ENCODE measurements at regions not wholly inside any gene's neighbourhood (a gene's known extent, or its start where the extent isn't known, plus 50 kb on each side); places are given as distances from the start of the nearest gene placed in this dataset.
"Not testable (repeated sequence)": the region's sequence is repeated elsewhere in the genome, so short reads cannot be mapped to it uniquely, and the experiment has no call there.

DNA sequence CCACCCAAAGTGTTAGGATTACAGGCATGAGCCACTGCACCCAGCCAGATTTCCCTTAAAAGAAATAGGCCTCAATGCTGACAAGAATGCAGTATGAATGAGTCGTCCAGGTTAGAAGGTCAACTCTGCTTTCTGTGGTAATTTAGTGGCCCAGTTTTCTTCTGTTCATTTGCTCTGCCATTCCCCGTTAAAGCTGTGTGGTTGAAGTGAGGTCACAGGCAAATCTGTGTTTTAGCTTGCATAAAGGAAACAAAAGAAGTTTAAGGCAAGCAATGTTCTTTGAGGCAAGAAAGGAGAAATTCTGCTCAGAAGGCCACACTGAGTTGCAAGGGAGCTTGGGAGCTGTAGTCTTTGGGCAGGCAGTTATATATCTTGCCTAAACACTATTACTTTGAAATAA is 176.8 kb downstream of the LARP7 start:
- no peak overlapping the region for H3K27ac ChIP-seq (ENCODE audit: low read depth in 2 of 2, low read length in 2 of 2)
- no peak overlapping the region for H3K4me3 ChIP-seq (ENCODE audit: low read length in 2 of 2)

DNA sequence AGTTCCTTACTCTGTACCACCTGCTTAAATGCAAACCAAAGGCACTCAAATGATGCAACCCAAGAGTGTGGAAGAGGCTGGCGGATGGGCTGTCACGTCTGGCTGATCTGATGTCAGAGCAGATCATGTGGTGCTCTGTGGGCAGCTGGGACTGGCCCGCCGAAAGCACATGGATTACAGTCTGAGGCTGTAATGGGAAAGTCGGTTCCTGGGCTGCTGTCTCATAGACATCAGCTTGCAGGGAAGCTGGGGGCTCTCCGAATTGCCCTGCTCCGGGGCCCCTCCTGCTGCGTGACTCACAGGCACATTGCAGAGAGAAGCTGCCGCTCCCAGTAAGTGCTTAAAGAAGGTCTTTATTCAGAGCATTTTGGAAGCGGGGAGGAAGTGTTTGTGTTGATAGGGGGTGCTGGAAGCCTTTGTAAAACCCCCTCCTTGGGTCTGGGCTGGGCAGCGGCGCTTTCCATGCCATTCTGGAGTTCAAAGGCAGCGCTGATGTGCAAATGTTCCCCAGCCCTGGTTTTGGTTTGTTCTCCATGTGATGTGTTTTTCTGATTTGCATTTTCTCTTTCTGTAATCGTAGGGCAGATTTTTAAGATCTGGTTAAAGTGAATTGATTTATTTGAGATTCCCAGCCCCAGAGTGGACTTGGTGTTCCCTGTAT is 181.1 kb downstream of the LARP7 start:
- Histone ChIP-seq H3K4me3 (ENCODE audit: low read length in 2 of 2) (peak overlapping the region; percentile 50 to 55), H3K36me3 (ENCODE audit: control insufficient read depth in 2 of 2, insufficient read depth in 2 of 2, low read length in 2 of 2) (no peaks in the 10 kb centered on the region), H3K4me1 (ENCODE audit: control insufficient read depth in 2 of 2, insufficient read depth in 2 of 2, low read length in 2 of 2) (no peaks in the 10 kb centered on the region), H3K9me3 (ENCODE audit: control insufficient read depth in 2 of 2, low read length in 2 of 2) (no peaks in the 10 kb centered on the region), H3K27ac (ENCODE audit: low read depth in 2 of 2, low read length in 2 of 2) (no peak overlapping the region), H3K9ac (ENCODE audit: low read depth in 1 of 2, low read length in 2 of 2) (no peak overlapping the region), H3K27me3 (ENCODE audit: control insufficient read depth in 2 of 2, insufficient read depth in 2 of 2, low read length in 2 of 2) (peaks cover 0 to 6% of the 10 kb centered on the region in 2 donors)

More for the DNA sequence above, 176.8 kb downstream of the LARP7 start:
- Histone ChIP-seq H3K4me1 (ENCODE audit: control insufficient read depth in 2 of 2, insufficient read depth in 2 of 2, low read length in 2 of 2) (no peaks in the 10 kb centered on the region), H3K27me3 (ENCODE audit: control insufficient read depth in 2 of 2, insufficient read depth in 2 of 2, low read length in 2 of 2) (peaks cover 0 to 6% of the 10 kb centered on the region in 2 donors), H3K36me3 (ENCODE audit: control insufficient read depth in 2 of 2, insufficient read depth in 2 of 2, low read length in 2 of 2) (no peaks in the 10 kb centered on the region), H3K9ac (ENCODE audit: low read depth in 1 of 2, low read length in 2 of 2) (no peak overlapping the region), H3K9me3 (ENCODE audit: control insufficient read depth in 2 of 2, low read length in 2 of 2) (no peaks in the 10 kb centered on the region)

GRCh38 chr4:112818594-112818965 is 181.6 kb downstream of the LARP7 start:
- peaks cover 0 to 6% of the 10 kb centered on the region in 2 donors for H3K27me3 ChIP-seq (ENCODE audit: control insufficient read depth in 2 of 2, insufficient read depth in 2 of 2, low read length in 2 of 2)
- no peak overlapping the region for H3K27ac ChIP-seq (ENCODE audit: low read depth in 2 of 2, low read length in 2 of 2)
- H3K4me3 ChIP-seq (ENCODE audit: low read length in 2 of 2), result peak overlapping the region in 1 of 2 donors; percentile 55
- no peak overlapping the region for H3K9ac ChIP-seq (ENCODE audit: low read depth in 1 of 2, low read length in 2 of 2)
- no peaks in the 10 kb centered on the region for H3K4me1 ChIP-seq (ENCODE audit: control insufficient read depth in 2 of 2, insufficient read depth in 2 of 2, low read length in 2 of 2)
- no peaks in the 10 kb centered on the region for H3K36me3 ChIP-seq (ENCODE audit: control insufficient read depth in 2 of 2, insufficient read depth in 2 of 2, low read length in 2 of 2)
- no peaks in the 10 kb centered on the region for H3K9me3 ChIP-seq (ENCODE audit: control insufficient read depth in 2 of 2, low read length in 2 of 2)

GRCh38 chr4:112819729-112820128 is 182.8 kb downstream of the LARP7 start:
- Histone ChIP-seq H3K27ac (ENCODE audit: low read depth in 2 of 2, low read length in 2 of 2) (no peak overlapping the region), H3K4me1 (ENCODE audit: control insufficient read depth in 2 of 2, insufficient read depth in 2 of 2, low read length in 2 of 2) (no peaks in the 10 kb centered on the region), H3K36me3 (ENCODE audit: control insufficient read depth in 2 of 2, insufficient read depth in 2 of 2, low read length in 2 of 2) (no peaks in the 10 kb centered on the region), H3K9ac (ENCODE audit: low read depth in 1 of 2, low read length in 2 of 2) (no peak overlapping the region), H3K27me3 (ENCODE audit: control insufficient read depth in 2 of 2, insufficient read depth in 2 of 2, low read length in 2 of 2) (peaks cover 0 to 6% of the 10 kb centered on the region in 2 donors), H3K9me3 (ENCODE audit: control insufficient read depth in 2 of 2, low read length in 2 of 2) (no peaks in the 10 kb centered on the region), H3K4me3 (ENCODE audit: low read length in 2 of 2) (no peak overlapping the region)

- H3K9ac ChIP-seq (ENCODE audit: low read depth in 1 of 2, low read length in 2 of 2), result no peak overlapping the region
- H3K36me3 ChIP-seq (ENCODE audit: control insufficient read depth in 2 of 2, insufficient read depth in 2 of 2, low read length in 2 of 2), result no peaks in the 10 kb centered on the region
- H3K9me3 ChIP-seq (ENCODE audit: control insufficient read depth in 2 of 2, low read length in 2 of 2), result no peaks in the 10 kb centered on the region
- no peaks in the 10 kb centered on the region for H3K4me1 ChIP-seq (ENCODE audit: control insufficient read depth in 2 of 2, insufficient read depth in 2 of 2, low read length in 2 of 2)
- H3K27ac ChIP-seq (ENCODE audit: low read depth in 2 of 2, low read length in 2 of 2), result no peak overlapping the region
- peaks cover 0 to 3% of the 10 kb centered on the region in 2 donors for H3K27me3 ChIP-seq (ENCODE audit: control insufficient read depth in 2 of 2, insufficient read depth in 2 of 2, low read length in 2 of 2)
- H3K4me3 ChIP-seq (ENCODE audit: low read length in 2 of 2), result no peak overlapping the region
These were observed 186.2 kb downstream of the LARP7 start for GRCh38 chr4:112823156-112823555.

DNA sequence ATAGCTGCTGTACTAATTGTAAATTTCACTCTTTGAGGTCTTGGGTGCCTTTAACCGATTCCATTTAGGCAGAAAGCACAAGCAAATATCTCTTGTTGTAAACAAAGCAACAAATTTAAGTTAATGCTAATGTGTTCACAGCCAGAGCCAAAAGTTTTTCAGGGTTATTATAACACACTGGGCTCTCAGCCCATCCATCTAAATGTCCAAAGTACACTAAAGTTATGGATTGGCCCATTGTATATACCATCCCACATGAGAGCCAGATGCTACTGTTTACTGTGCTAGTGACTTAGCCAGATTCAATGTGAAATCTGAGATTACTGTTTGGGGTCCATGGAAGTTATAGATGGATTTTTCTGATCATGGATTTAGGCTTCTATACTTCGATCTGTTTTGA is 186.7 kb downstream of the LARP7 start:
- no peaks in the 10 kb centered on the region for H3K4me1 ChIP-seq (ENCODE audit: control insufficient read depth in 2 of 2, insufficient read depth in 2 of 2, low read length in 2 of 2)
- H3K27me3 ChIP-seq (ENCODE audit: control insufficient read depth in 2 of 2, insufficient read depth in 2 of 2, low read length in 2 of 2), result no peaks in the 10 kb centered on the region
- H3K36me3 ChIP-seq (ENCODE audit: control insufficient read depth in 2 of 2, insufficient read depth in 2 of 2, low read length in 2 of 2), result no peaks in the 10 kb centered on the region
- H3K9me3 ChIP-seq (ENCODE audit: control insufficient read depth in 2 of 2, low read length in 2 of 2), result no peaks in the 10 kb centered on the region
- H3K4me3 ChIP-seq (ENCODE audit: low read length in 2 of 2), result no peak overlapping the region
- no peak overlapping the region for H3K27ac ChIP-seq (ENCODE audit: low read depth in 2 of 2, low read length in 2 of 2)
- no peak overlapping the region for H3K9ac ChIP-seq (ENCODE audit: low read depth in 1 of 2, low read length in 2 of 2)

DNA sequence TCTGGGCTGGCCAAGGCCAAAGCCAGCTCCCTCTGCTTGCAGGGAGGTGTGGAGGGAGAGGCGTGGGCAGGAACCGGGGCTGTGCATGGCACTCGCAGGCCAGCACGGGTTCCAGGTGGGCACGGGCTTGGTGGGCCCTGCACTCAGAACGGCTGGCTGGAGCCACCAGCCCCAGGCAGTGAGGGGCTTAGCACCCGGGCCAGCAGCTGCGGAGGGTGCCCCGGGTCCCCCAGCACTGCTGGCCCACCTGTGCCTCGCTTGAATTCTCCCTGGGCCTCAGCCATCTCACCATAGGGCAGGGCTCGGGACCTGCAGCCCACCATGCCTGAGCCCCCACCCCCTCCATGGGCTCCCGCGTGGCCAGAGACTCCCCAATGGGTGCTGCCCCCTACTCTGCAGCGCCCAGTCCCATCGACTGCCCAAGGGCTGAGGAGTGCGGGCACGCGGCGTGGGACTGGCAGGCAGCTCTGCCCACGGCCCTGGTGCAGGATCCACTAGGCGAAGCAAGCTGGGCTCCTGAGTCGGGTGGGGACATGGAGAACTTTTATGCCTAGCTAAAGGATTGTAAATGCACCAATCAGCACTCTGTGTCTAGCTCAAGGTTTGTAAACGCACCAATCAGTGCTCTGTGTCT is 193.9 kb downstream of the LARP7 start:
- Histone ChIP-seq H3K4me3 (ENCODE audit: low read length in 2 of 2) (no peak overlapping the region), H3K9ac (ENCODE audit: low read depth in 1 of 2, low read length in 2 of 2) (no peak overlapping the region), H3K27me3 (ENCODE audit: control insufficient read depth in 2 of 2, insufficient read depth in 2 of 2, low read length in 2 of 2) (no peaks in the 10 kb centered on the region), H3K9me3 (ENCODE audit: control insufficient read depth in 2 of 2, low read length in 2 of 2) (no peaks in the 10 kb centered on the region), H3K36me3 (ENCODE audit: control insufficient read depth in 2 of 2, insufficient read depth in 2 of 2, low read length in 2 of 2) (no peaks in the 10 kb centered on the region), H3K27ac (ENCODE audit: low read depth in 2 of 2, low read length in 2 of 2) (no peak overlapping the region), H3K4me1 (ENCODE audit: control insufficient read depth in 2 of 2, insufficient read depth in 2 of 2, low read length in 2 of 2) (no peaks in the 10 kb centered on the region)

- Histone ChIP-seq H3K4me1 (ENCODE audit: control insufficient read depth in 2 of 2, insufficient read depth in 2 of 2, low read length in 2 of 2) (no peaks in the 10 kb centered on the region), H3K4me3 (ENCODE audit: low read length in 2 of 2) (no peak overlapping the region), H3K9ac (ENCODE audit: low read depth in 1 of 2, low read length in 2 of 2) (no peak overlapping the region), H3K27ac (ENCODE audit: low read depth in 2 of 2, low read length in 2 of 2) (no peak overlapping the region), H3K27me3 (ENCODE audit: control insufficient read depth in 2 of 2, insufficient read depth in 2 of 2, low read length in 2 of 2) (no peaks in the 10 kb centered on the region), H3K36me3 (ENCODE audit: control insufficient read depth in 2 of 2, insufficient read depth in 2 of 2, low read length in 2 of 2) (no peaks in the 10 kb centered on the region), H3K9me3 (ENCODE audit: control insufficient read depth in 2 of 2, low read length in 2 of 2) (no peaks in the 10 kb centered on the region)
These were observed 195.6 kb downstream of the LARP7 start for GRCh38 chr4:112832493-112832892.

GRCh38 chr4:112836895-112837294 is 200.0 kb downstream of the LARP7 start:
- H3K27ac ChIP-seq (ENCODE audit: low read depth in 2 of 2, low read length in 2 of 2), result no peak overlapping the region
- H3K9me3 ChIP-seq (ENCODE audit: control insufficient read depth in 2 of 2, low read length in 2 of 2), result no peaks in the 10 kb centered on the region
- H3K36me3 ChIP-seq (ENCODE audit: control insufficient read depth in 2 of 2, insufficient read depth in 2 of 2, low read length in 2 of 2), result no peaks in the 10 kb centered on the region
- no peak overlapping the region for H3K9ac ChIP-seq (ENCODE audit: low read depth in 1 of 2, low read length in 2 of 2)
- H3K4me1 ChIP-seq (ENCODE audit: control insufficient read depth in 2 of 2, insufficient read depth in 2 of 2, low read length in 2 of 2), result no peaks in the 10 kb centered on the region
- H3K27me3 ChIP-seq (ENCODE audit: control insufficient read depth in 2 of 2, insufficient read depth in 2 of 2, low read length in 2 of 2), result no peaks in the 10 kb centered on the region
- H3K4me3 ChIP-seq (ENCODE audit: low read length in 2 of 2), result no peak overlapping the region

GRCh38 chr4:112838015-112838414 is 201.1 kb downstream of the LARP7 start:
- not testable (repeated sequence) for H3K9ac ChIP-seq (ENCODE audit: low read depth in 1 of 2, low read length in 2 of 2); H3K27ac ChIP-seq (ENCODE audit: low read depth in 2 of 2, low read length in 2 of 2); H3K4me1 ChIP-seq (ENCODE audit: control insufficient read depth in 2 of 2, insufficient read depth in 2 of 2, low read length in 2 of 2); H3K27me3 ChIP-seq (ENCODE audit: control insufficient read depth in 2 of 2, insufficient read depth in 2 of 2, low read length in 2 of 2); H3K9me3 ChIP-seq (ENCODE audit: control insufficient read depth in 2 of 2, low read length in 2 of 2); H3K36me3 ChIP-seq (ENCODE audit: control insufficient read depth in 2 of 2, insufficient read depth in 2 of 2, low read length in 2 of 2); H3K4me3 ChIP-seq (ENCODE audit: low read length in 2 of 2)

Data from mucosa of rectum (tissue), 2 donors.